HEK293 (cell line): ENCODE measurements at regions not wholly inside any gene's neighbourhood (a gene's known extent, or its start where the extent isn't known, plus 50 kb on each side); places are given as distances from the start of the nearest gene placed in this dataset.
"Not testable (repeated sequence)": the region's sequence is repeated elsewhere in the genome, so short reads cannot be mapped to it uniquely, and the experiment has no call there.

Experiments used
- BCL11B ChIP-seq: fragments of 450-650 bp; formaldehyde crosslinking; IDR thresholded peaks from 2 replicates; pipeline ENCODE4 v1.5.1; 2016; ENCODE audit warnings: low read depth, missing biosample characterization, missing genetic modification characterization
- YY1 ChIP-seq: fragments of 450-650 bp; formaldehyde crosslinking; IDR thresholded peaks from 2 replicates; pipeline ENCODE4 v1.5.1; 2018; ENCODE audit warnings: missing biosample characterization, missing genetic modification characterization
- ZFP37 ChIP-seq: fragments of 450-650 bp; formaldehyde crosslinking; IDR thresholded peaks from 2 replicates; pipeline ENCODE4 v1.5.1; 2016; ENCODE audit warnings: missing biosample characterization, missing genetic modification characterization
- ZNF292 ChIP-seq: fragments of 450-650 bp; formaldehyde crosslinking; IDR thresholded peaks from 2 replicates; pipeline ENCODE4 v1.5.1; 2016; ENCODE audit warnings: low read depth, missing biosample characterization, missing genetic modification characterization, borderline replicate concordance
- ZNF501 ChIP-seq: fragments of 450-650 bp; formaldehyde crosslinking; IDR thresholded peaks from 2 replicates; pipeline ENCODE4 v1.5.1; 2016; ENCODE audit warnings: missing biosample characterization, missing genetic modification characterization
- ZNF624 ChIP-seq: fragments of 450-650 bp; formaldehyde crosslinking; IDR thresholded peaks from 2 replicates; pipeline ENCODE4 v1.5.1; 2017; ENCODE audit warnings: missing biosample characterization, missing genetic modification characterization
- TF ChIP-seq, protein P1 (sequence below): fragments of 450-650 bp; formaldehyde crosslinking; IDR thresholded peaks from 2 replicates; pipeline ENCODE4 v1.5.1; 2016; ENCODE audit warnings: missing biosample characterization, missing genetic modification characterization

DNA sequence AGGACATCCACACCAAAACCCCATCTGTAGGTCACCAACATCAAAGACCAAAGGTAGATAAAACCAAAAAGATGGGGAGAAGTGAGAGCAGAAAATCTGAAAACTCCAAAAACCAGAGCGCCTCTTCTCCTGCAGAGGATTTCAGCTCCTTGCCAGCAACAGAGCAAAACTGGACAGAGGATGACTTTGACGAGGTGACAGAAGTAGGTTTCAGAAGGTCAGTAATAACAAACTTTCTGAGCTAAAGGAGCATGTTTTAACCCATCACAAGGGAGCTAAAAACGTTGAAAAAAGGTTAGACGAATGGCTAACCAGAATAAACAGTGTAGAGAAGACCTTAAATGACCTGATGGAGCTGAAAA is 142.9 kb upstream of the FBXL7 start:
- TF ChIP-seq, protein P1, sequence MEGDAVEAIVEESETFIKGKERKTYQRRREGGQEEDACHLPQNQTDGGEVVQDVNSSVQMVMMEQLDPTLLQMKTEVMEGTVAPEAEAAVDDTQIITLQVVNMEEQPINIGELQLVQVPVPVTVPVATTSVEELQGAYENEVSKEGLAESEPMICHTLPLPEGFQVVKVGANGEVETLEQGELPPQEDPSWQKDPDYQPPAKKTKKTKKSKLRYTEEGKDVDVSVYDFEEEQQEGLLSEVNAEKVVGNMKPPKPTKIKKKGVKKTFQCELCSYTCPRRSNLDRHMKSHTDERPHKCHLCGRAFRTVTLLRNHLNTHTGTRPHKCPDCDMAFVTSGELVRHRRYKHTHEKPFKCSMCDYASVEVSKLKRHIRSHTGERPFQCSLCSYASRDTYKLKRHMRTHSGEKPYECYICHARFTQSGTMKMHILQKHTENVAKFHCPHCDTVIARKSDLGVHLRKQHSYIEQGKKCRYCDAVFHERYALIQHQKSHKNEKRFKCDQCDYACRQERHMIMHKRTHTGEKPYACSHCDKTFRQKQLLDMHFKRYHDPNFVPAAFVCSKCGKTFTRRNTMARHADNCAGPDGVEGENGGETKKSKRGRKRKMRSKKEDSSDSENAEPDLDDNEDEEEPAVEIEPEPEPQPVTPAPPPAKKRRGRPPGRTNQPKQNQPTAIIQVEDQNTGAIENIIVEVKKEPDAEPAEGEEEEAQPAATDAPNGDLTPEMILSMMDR (tag by site-specific recombination): not testable (repeated sequence)
- TF ChIP-seq ZNF292 (tag by site-specific recombination); ZNF624 (tag by site-specific recombination); YY1 (tag by site-specific recombination); BCL11B; ZFP37 (tag by site-specific recombination); ZNF501 (tag by site-specific recombination): not testable (repeated sequence)
